GM23338 (cell line): ENCODE measurements at regions not wholly inside any gene's neighbourhood (a gene's known extent, or its start where the extent isn't known, plus 50 kb on each side); places are given as distances from the start of the nearest gene placed in this dataset.

Source experiments
- ATAC-seq: fragments of 200-7000 bp; cut with Tn5 transposase; 3 replicates; pipeline ENCODE4 v1.9.1; 2020
- DNase-seq: peaks from one replicate; pipeline ENCODE4 v3.0.0-alpha.2; 2015; ENCODE audit warnings: low spot score
- H2AFZ ChIP-seq: fragments of 200-600 bp; sonication (generic); 2 replicates; pipeline ENCODE4 v1.8.0; 2016; ENCODE audit warnings: antibody characterized with exemption, mild to moderate bottlenecking, moderate library complexity
- H3F3A ChIP-seq: fragments of 200-600 bp; sonication (generic); replicated peaks from 2 replicates; pipeline ENCODE4 v1.8.0; 2017; ENCODE audit warnings: antibody characterized with exemption, mixed run types, low read depth
- H3K27ac ChIP-seq: fragments of 200-600 bp; sonication (generic); 2 replicates; pipeline ENCODE4 v1.6.1; 2016; ENCODE audit warnings: low read depth
- H3K27me3 ChIP-seq: fragments of 200-600 bp; sonication (generic); 2 replicates; pipeline ENCODE4 v1.8.0; 2016; ENCODE audit warnings: mild to moderate bottlenecking, mixed run types, moderate library complexity; ENCODE audit not compliant: insufficient read depth
- H3K36me3 ChIP-seq: fragments of 200-600 bp; sonication (generic); 2 replicates; pipeline ENCODE4 v1.8.0; 2016; ENCODE audit warnings: mild to moderate bottlenecking; ENCODE audit not compliant: insufficient read depth
- H3K4me1 ChIP-seq: fragments of 200-600 bp; sonication (generic); 2 replicates; pipeline ENCODE4 v1.8.0; 2016; ENCODE audit warnings: mild to moderate bottlenecking, moderate library complexity; ENCODE audit not compliant: insufficient read depth
- H3K4me2 ChIP-seq: fragments of 200-600 bp; sonication (generic); 2 replicates; pipeline ENCODE4 v1.7.1; 2017; ENCODE audit warnings: mixed run types
- H3K4me3 ChIP-seq: fragments of 200-600 bp; sonication (generic); 2 replicates; pipeline ENCODE4 v1.6.1; 2016; ENCODE audit warnings: mixed run types
- H3K79me2 ChIP-seq: fragments of 200-600 bp; sonication (generic); replicated peaks from 2 replicates; pipeline ENCODE4 v1.8.0; 2017; ENCODE audit warnings: mild to moderate bottlenecking; ENCODE audit not compliant: insufficient read depth
- H3K9me2 ChIP-seq: fragments of 200-600 bp; sonication (generic); 2 replicates; pipeline ENCODE4 v1.8.0; 2017; ENCODE audit not compliant: insufficient read depth
- H4K20me1 ChIP-seq: fragments of 200-600 bp; sonication (generic); replicated peaks from 2 replicates; pipeline ENCODE4 v1.8.0; 2017; ENCODE audit warnings: mild to moderate bottlenecking; ENCODE audit not compliant: insufficient read depth
- H3K27ac Mint-ChIP-seq: 2 replicates; pipeline ENCODE4 v1.8.0; 2020; ENCODE audit warnings: inconsistent platforms, mild to moderate bottlenecking, moderate library complexity, mixed read lengths
- H3K27me3 Mint-ChIP-seq: 3 replicates; pipeline ENCODE4 v1.8.0; 2022; ENCODE audit warnings: low read depth, mild to moderate bottlenecking, moderate library complexity, mixed read lengths, inconsistent platforms; ENCODE audit not compliant: insufficient read depth, poor library complexity
- H3K36me3 Mint-ChIP-seq: 3 replicates; pipeline ENCODE4 v1.8.0; 2021; ENCODE audit warnings: low read depth, mild to moderate bottlenecking, inconsistent platforms, moderate library complexity, mixed read lengths
- H3K4me1 Mint-ChIP-seq: 3 replicates; pipeline ENCODE4 v1.8.0; 2020; ENCODE audit warnings: mild to moderate bottlenecking, inconsistent platforms, mixed read lengths
- H3K4me3 Mint-ChIP-seq: 3 replicates; pipeline ENCODE4 v1.8.0; 2021; ENCODE audit warnings: moderate library complexity, mild to moderate bottlenecking, inconsistent platforms, mixed read lengths
- H3K9me3 Mint-ChIP-seq: 3 replicates; pipeline ENCODE4 v1.8.0; 2020; ENCODE audit warnings: moderate library complexity, mild to moderate bottlenecking, inconsistent platforms, mixed read lengths
- CREB1 ChIP-seq: fragments of 250-450 bp; sonication (Bioruptor Pico); IDR thresholded peaks from 2 replicates; pipeline ENCODE4 v1.5.0; 2020; ENCODE audit warnings: low read depth, mild to moderate bottlenecking, moderate library complexity
- CTCF ChIP-seq, 2 experiments: fragments of 200-600 bp in 1 of 2; sonication (generic) in 1 of 2; conservative IDR thresholded peaks; 2 replicates each; pipeline versions ENCODE4 v1.5.1 to v1.6.1; 2016 to 2017; ENCODE audit warnings: antibody characterized with exemption in 2 of 2, low read depth in 2 of 2, mild to moderate bottlenecking in 2 of 2, moderate library complexity in 1 of 2
- ETS1 ChIP-seq: IDR thresholded peaks from 2 replicates; pipeline ENCODE4 v1.6.1; 2016; ENCODE audit warnings: antibody characterized with exemption
- EZH2 ChIP-seq: fragments of 200-600 bp; sonication (generic); IDR thresholded peaks from one replicate; pipeline ENCODE4 v1.8.0; 2017; ENCODE audit warnings: antibody characterized with exemption, mild to moderate bottlenecking, low read depth; ENCODE audit not compliant: unreplicated experiment
- EZH2phosphoT487 ChIP-seq: fragments of 200-600 bp; sonication (generic); IDR thresholded peaks from one replicate; pipeline ENCODE4 v1.8.1; 2018; ENCODE audit warnings: antibody characterized with exemption; ENCODE audit not compliant: unreplicated experiment
- JUNB ChIP-seq: IDR thresholded peaks from one replicate; pipeline ENCODE4 v1.6.1; 2016; ENCODE audit warnings: antibody characterized with exemption; ENCODE audit not compliant: unreplicated experiment
- NANOG ChIP-seq: IDR thresholded peaks from 2 replicates; pipeline ENCODE4 v1.6.1; 2016; ENCODE audit warnings: antibody characterized with exemption, borderline replicate concordance
- POLR2AphosphoS5 ChIP-seq: IDR thresholded peaks from 2 replicates; pipeline ENCODE4 v1.6.1; 2016; ENCODE audit warnings: antibody characterized with exemption, low read depth
- REST ChIP-seq: IDR thresholded peaks from one replicate; pipeline ENCODE4 v1.6.1; 2018; ENCODE audit warnings: antibody characterized with exemption; ENCODE audit not compliant: unreplicated experiment
- STAT1 ChIP-seq: IDR thresholded peaks from one replicate; pipeline ENCODE4 v1.6.1; 2016; ENCODE audit warnings: antibody characterized with exemption; ENCODE audit not compliant: unreplicated experiment
- ZNF114 ChIP-seq: fragments of 250-450 bp; sonication (Bioruptor Pico); IDR thresholded peaks from 2 replicates; pipeline ENCODE4 v1.5.0; 2020; ENCODE audit warnings: mild to moderate bottlenecking, moderate library complexity
- ZNF331 ChIP-seq: fragments of 250-450 bp; sonication (Bioruptor Pico); IDR thresholded peaks from 2 replicates; pipeline ENCODE4 v1.5.0; 2020; ENCODE audit warnings: low read depth, mild to moderate bottlenecking, moderate library complexity

- Mint-ChIP-seq H3K4me3 (no peak overlapping the region), H3K27ac (no peak overlapping the region), H3K9me3 (no peaks in the 10 kb centered on the region), H3K4me1 (no peaks in the 10 kb centered on the region), H3K36me3 (no peaks in the 10 kb centered on the region), H3K27me3 (peaks cover 7% of the 10 kb centered on the region)
- H3K36me3 ChIP-seq: no peaks in the 10 kb centered on the region
- TF ChIP-seq EZH2phosphoT487 (no peak), ZNF331 (no peak), ZNF114 (CRISPR knock-in tag) (no peak), ETS1 (no peak), EZH2 (no peak), STAT1 (no peak), REST (no peak), JUNB (no peak), NANOG (no peak), CREB1 (no peak)
- no peak overlapping the region for H3K27ac ChIP-seq
- H3K9me2 ChIP-seq: no peaks in the 10 kb centered on the region
- H3K4me1 ChIP-seq: no peaks in the 10 kb centered on the region
- H3K4me2 ChIP-seq: no peak overlapping the region
- DNase-seq: no peak
- H3K79me2 ChIP-seq: no peaks in the 10 kb centered on the region
- no peak for ATAC-seq
- no peaks in the 10 kb centered on the region for H3K27me3 ChIP-seq
- H3F3A ChIP-seq: no peaks in the 10 kb centered on the region
- H4K20me1 ChIP-seq: no peaks in the 10 kb centered on the region
- no peak overlapping the region for H3K4me3 ChIP-seq
- no peak overlapping the region for H2AFZ ChIP-seq
Observed at GRCh38 chr7:35571611-35572240, 123.2 kb downstream of the HERPUD2 start.

- Histone ChIP-seq H3K4me3 (no peak overlapping the region), H2AFZ (no peak overlapping the region), H3K79me2 (no peaks in the 10 kb centered on the region), H3K4me1 (no peaks in the 10 kb centered on the region), H3K27me3 (no peaks in the 10 kb centered on the region), H3K27ac (no peak overlapping the region), H3K4me2 (no peak overlapping the region), H3K36me3 (no peaks in the 10 kb centered on the region), H3F3A (no peaks in the 10 kb centered on the region), H3K9me2 (no peaks in the 10 kb centered on the region), H4K20me1 (no peaks in the 10 kb centered on the region)
- Mint-ChIP-seq H3K4me1 (no peaks in the 10 kb centered on the region), H3K4me3 (no peak overlapping the region), H3K36me3 (no peaks in the 10 kb centered on the region), H3K27ac (no peak overlapping the region), H3K27me3 (peaks cover 7% of the 10 kb centered on the region), H3K9me3 (no peaks in the 10 kb centered on the region)
- DNase-seq: no peak
- no peak for ATAC-seq
- TF ChIP-seq POLR2AphosphoS5: no peak
- TF ChIP-seq ZNF331: no peak
- no peak for TF ChIP-seq ETS1
- TF ChIP-seq ZNF114 (CRISPR knock-in tag): no peak
- no peak for TF ChIP-seq NANOG
- no peak for TF ChIP-seq CTCF (conservative IDR thresholded peaks at IDR 0.05; ENCODE audit: low read depth in 2 of 2)
- TF ChIP-seq STAT1: no peak
- TF ChIP-seq CREB1: no peak
Observed at GRCh38 chr7:35570937-35571336, 124.0 kb downstream of the HERPUD2 start.
